ENCODE measurements at regions not wholly inside any gene's neighbourhood (a gene's known extent, or its start where the extent isn't known, plus 50 kb on each side); places are given as distances from the start of the nearest gene placed in this dataset.
A peak's percentile ranks its signal among the peaks of the same experiment; 100 is the strongest.

DNA sequence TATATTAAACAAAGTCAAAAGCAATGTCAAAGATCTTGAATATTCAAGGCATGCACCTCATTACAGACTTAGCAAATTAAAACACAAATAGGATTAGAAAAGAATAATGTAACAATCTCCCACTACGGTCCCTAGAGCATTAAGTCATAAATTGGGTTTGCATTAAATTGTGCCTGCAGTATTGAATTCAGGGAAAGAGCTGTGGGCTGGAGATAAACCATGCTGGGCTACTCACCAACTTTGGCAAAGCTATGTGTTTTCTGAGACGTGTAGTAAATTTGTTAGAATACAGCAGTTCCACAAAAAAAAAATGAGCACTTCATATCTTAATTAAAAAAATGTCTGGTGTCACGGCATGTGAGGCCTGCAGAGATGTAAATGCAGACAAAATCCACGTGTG lies 241.6 kb downstream of the SNX10 start:
- no peaks in the 10 kb centered on the region for H3K9me3 ChIP-seq
- no peak for ATAC-seq
- H3K27ac ChIP-seq, result no peak overlapping the region
- H3K4me1 ChIP-seq, result no peaks in the 10 kb centered on the region
- CTCF ChIA-PET, result no interaction called here
- no peak overlapping the region for H3K4me2 ChIP-seq
- TF ChIP-seq NR3C1 (IDR thresholded peaks at IDR 0.05) (no peak), REST (IDR thresholded peaks at IDR 0.05) (no peak), KDM1A (IDR thresholded peaks at IDR 0.05; ENCODE audit: low read depth) (no peak), CTCF (IDR thresholded peaks at IDR 0.05) (no peak), SMC3 (IDR thresholded peaks at IDR 0.05) (no peak), NPAS2 (CRISPR knock-in tag; IDR thresholded peaks at IDR 0.05; ENCODE audit: borderline replicate concordance) (no peak), RCOR1 (IDR thresholded peaks at IDR 0.05; ENCODE audit: low read depth, low read length) (no peak), RFX5 (IDR thresholded peaks at IDR 0.05) (no peak), EHMT2 (IDR thresholded peaks at IDR 0.05; ENCODE audit: low read depth) (no peak), ZNF302 (CRISPR knock-in tag; IDR thresholded peaks at IDR 0.05) (no peak), ZSCAN20 (CRISPR knock-in tag; IDR thresholded peaks at IDR 0.05) (no peak), HOXB13 (CRISPR knock-in tag; IDR thresholded peaks at IDR 0.05; ENCODE audit: low read depth) (no peak)
- TF ChIP-seq, protein P1, sequence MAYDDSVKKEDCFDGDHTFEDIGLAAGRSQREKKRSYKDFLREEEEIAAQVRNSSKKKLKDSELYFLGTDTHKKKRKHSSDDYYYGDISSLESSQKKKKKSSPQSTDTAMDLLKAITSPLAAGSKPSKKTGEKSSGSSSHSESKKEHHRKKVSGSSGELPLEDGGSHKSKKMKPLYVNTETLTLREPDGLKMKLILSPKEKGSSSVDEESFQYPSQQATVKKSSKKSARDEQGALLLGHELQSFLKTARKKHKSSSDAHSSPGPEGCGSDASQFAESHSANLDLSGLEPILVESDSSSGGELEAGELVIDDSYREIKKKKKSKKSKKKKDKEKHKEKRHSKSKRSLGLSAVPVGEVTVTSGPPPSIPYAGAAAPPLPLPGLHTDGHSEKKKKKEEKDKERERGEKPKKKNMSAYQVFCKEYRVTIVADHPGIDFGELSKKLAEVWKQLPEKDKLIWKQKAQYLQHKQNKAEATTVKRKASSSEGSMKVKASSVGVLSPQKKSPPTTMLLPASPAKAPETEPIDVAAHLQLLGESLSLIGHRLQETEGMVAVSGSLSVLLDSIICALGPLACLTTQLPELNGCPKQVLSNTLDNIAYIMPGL (CRISPR knock-in tag; IDR thresholded peaks at IDR 0.05; ENCODE audit: borderline replicate concordance), result no peak
- TF ChIP-seq, protein P2, sequence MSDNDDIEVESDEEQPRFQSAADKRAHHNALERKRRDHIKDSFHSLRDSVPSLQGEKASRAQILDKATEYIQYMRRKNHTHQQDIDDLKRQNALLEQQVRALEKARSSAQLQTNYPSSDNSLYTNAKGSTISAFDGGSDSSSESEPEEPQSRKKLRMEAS (IDR thresholded peaks at IDR 0.05), result no peak
- no peak for FAIRE-seq
- DNase-seq (ENCODE audit: low read depth in 1 of 2, low spot score in 1 of 2), result no peak
- WGBS (ENCODE audit: missing lambda C conversion rate), result 32% methylated on average over 4 of the region's 4 CpGs
- H3K4me3 ChIP-seq, result no peak overlapping the region
- POLR2A ChIA-PET, result no interaction called here

DNA sequence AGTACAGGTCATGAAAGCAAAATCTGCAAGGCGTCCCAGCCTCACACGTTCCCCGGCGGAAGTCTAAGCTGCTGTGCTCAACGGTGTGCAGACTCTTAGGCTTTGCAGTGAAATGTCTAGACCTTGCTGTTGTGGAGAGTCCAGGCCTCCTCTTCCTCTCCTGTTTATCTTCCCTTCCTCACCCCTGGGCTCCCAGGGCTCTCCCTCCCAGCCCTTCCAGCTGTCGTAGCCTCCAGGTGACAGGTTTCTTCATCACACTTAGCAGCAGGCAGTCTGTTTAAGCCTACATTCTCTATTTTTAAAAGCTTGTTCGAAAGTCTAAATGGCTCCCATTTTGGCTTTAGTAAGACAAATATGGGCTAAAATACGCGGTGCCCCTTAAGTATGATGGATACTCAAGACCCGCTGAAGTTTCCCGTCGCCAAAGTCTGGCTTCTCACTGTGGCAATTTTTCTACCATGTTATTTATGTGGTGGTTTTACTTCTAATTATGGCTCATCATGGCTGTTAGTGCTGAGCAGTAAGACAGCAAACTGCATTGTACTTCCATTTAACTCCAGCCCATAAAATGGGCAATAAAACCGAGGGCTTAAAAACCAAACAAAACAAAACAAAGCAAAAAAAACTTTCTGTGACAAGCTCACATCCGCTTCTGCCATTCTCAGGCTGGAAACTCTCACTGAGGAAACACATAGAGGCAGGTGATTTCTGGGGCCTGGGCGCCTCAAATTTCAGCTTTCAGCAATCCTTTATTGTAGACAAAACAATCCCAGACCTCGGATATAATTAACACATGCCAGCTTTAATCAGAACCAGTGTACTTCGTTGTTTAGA lies 243.2 kb downstream of the SNX10 start:
- Histone ChIP-seq H3K4me1 (no peaks in the 10 kb centered on the region), H3K4me2 (no peak overlapping the region), H3K4me3 (no peak overlapping the region), H3K27ac (no peak overlapping the region), H3K9me3 (no peaks in the 10 kb centered on the region)
- TF ChIP-seq RAD21 (conservative IDR thresholded peaks at IDR 0.05 in 1 of 2, IDR thresholded peaks at IDR 0.05 in 1 of 2), result no peak
- TF ChIP-seq MAZ (IDR thresholded peaks at IDR 0.05; ENCODE audit: borderline replicate concordance, low read depth, low read length), result no peak
- no peak for TF ChIP-seq HOXB5 (CRISPR knock-in tag; IDR thresholded peaks at IDR 0.05)
- TF ChIP-seq EP300 (IDR thresholded peaks at IDR 0.05), result no peak
- TF ChIP-seq CBX8 (IDR thresholded peaks at IDR 0.05), result peak; percentile 71; the same call in 1 of the 2 replicates
- no peak for TF ChIP-seq CEBPB (IDR thresholded peaks at IDR 0.05)
- no peak for TF ChIP-seq TFCP2L1 (CRISPR knock-in tag; IDR thresholded peaks at IDR 0.05)
- TF ChIP-seq ZNF302 (CRISPR knock-in tag; IDR thresholded peaks at IDR 0.05), result no peak
- TF ChIP-seq FOSL2 (IDR thresholded peaks at IDR 0.05), result no peak
- no peak for TF ChIP-seq FOSL2 (CRISPR knock-in tag; IDR thresholded peaks at IDR 0.05)
- TF ChIP-seq POLR2A (IDR thresholded peaks at IDR 0.05; ENCODE audit: low read length), result no peak
- no peak for TF ChIP-seq ESRRA (IDR thresholded peaks at IDR 0.05; ENCODE audit: borderline replicate concordance, low read length)
- no peak for TF ChIP-seq ZC3H11A (IDR thresholded peaks at IDR 0.05)
- TF ChIP-seq, protein P3, sequence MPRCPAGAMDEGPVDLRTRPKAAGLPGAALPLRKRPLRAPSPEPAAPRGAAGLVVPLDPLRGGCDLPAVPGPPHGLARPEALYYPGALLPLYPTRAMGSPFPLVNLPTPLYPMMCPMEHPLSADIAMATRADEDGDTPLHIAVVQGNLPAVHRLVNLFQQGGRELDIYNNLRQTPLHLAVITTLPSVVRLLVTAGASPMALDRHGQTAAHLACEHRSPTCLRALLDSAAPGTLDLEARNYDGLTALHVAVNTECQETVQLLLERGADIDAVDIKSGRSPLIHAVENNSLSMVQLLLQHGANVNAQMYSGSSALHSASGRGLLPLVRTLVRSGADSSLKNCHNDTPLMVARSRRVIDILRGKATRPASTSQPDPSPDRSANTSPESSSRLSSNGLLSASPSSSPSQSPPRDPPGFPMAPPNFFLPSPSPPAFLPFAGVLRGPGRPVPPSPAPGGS (IDR thresholded peaks at IDR 0.05), result no peak
- peak; percentile 81; the same call in 1 of the 2 replicates for TF ChIP-seq RNF2 (IDR thresholded peaks at IDR 0.05; ENCODE audit: borderline replicate concordance, low read depth)
- no peak for TF ChIP-seq CBX2 (IDR thresholded peaks at IDR 0.05; ENCODE audit: borderline replicate concordance, low read depth)
- TF ChIP-seq POLR2AphosphoS2 (conservative IDR thresholded peaks at IDR 0.05; ENCODE audit: low read length), result no peak
- ChIA-PET POLR2A (no interaction called here), CTCF (interaction anchor here (1.3 kb wide), 1 partner anchor 133 kb away, joined by 3 read pairs; no protein-coding TSS in a partner anchor)
- no peak for ATAC-seq
- WGBS (ENCODE audit: missing lambda C conversion rate), result 50% methylated on average over 17 of the region's 17 CpGs
- no peak for DNase-seq (ENCODE audit: low read depth in 1 of 2, low spot score in 1 of 2)
- no peak for FAIRE-seq

Measured in A549 (cell line).